Left ventricle myocardium superior (tissue), 1 donor: ENCODE measurements at regions not wholly inside any gene's neighbourhood (a gene's known extent, or its start where the extent isn't known, plus 50 kb on each side); places are given as distances from the start of the nearest gene placed in this dataset.

ENCODE experiments used
- ATAC-seq: fragments of 200-7000 bp; cut with Tn5 transposase; one replicate; pipeline ENCODE4 v1.9.1; 2020; ENCODE audit warnings: mild to moderate bottlenecking, moderate library complexity
- DNase-seq: peaks from one replicate; pipeline ENCODE4 v3.0.0-alpha.2; 2020
- intact Hi-C: fragments of 100-400 bp; cut with micrococcal nuclease; formaldehyde crosslinking; loops from one replicate; pipeline ENCODE4 v1.11.0; 2022
- donor health status: DM: no; HTN: yes; CAD: no; lungs with severe emphysema.

GRCh38 chr11:119550053-119550752 is 127.2 kb upstream of the THY1 start:
- ATAC-seq, result no peak
- no peak for DNase-seq
- intact Hi-C loops, result no loop called here

DNA sequence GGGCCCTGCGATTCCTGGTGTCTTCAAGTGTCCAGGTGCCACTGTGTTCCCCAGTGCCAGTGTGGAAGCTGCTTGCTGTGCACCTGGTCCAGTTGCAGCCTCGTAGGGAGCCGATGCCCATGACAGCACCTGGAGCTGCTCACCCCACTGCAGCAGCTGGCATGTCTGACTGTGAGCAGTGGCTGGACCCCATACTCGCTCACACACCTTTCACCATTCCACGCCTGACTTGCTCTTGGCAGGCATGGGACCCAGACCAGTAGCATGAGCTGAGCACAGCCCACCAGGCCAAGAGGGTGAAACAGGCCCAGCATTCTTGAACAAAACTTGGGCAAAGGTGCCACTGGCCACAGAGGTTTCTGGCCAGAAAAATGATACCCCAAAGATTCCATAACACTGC is 124.5 kb upstream of the THY1 start:
- intact Hi-C loops, result no loop called here
- no peak for ATAC-seq
- DNase-seq, result no peak

DNA sequence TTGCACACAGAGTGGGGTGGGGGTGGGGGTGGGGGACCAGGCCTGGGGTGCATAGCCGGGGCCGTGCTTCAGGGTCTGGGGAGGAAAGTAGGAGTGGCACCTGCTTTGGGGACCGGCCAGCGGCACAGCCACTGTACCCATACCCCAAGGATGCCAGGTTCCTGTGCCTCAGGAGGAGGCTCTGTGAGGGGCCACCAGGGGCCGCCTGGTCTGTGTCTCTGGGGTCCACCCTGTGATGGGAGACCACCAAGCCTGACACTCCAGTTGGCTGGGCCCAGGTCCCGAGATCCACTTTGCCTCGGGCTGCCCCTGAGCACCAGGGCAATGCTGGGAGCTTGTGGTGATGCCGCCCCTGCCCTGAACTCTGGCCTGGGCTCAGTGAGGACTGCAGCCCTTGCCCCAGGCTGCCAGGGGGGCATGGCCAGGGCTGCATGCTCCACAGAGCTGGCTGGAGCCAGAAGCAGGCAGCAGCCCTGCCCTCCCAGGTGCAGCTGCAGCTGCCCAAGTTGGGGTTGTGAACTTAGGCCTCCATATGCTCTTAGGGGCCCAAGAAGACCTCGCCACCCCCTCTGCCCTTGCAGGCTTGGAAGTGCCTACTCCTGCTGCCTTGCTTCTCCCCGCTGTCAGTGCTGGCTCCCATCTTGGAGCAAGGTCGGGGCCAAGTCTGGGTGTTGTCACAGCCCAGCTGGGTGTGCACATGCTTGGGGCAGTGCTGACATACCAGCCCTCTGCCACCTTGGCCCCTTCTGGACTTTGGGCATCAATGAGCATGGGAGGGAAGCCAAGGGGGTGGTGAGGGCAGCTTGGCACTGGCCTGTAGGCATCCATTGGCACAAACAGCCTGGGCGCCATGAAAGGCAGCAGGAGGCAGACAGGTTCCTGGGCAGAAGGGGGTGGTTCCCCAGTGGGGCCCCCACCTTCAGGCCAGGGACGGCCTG is 123.3 kb upstream of the THY1 start:
- DNase-seq (no peak), ATAC-seq (no peak)
- intact Hi-C loops, result no loop called here

- intact Hi-C loops, result no loop called here
- DNase-seq (peak; percentile 7), ATAC-seq (no peak)
Observed at GRCh38 chr11:119540370-119541125, 117.6 kb upstream of the THY1 start.

DNA sequence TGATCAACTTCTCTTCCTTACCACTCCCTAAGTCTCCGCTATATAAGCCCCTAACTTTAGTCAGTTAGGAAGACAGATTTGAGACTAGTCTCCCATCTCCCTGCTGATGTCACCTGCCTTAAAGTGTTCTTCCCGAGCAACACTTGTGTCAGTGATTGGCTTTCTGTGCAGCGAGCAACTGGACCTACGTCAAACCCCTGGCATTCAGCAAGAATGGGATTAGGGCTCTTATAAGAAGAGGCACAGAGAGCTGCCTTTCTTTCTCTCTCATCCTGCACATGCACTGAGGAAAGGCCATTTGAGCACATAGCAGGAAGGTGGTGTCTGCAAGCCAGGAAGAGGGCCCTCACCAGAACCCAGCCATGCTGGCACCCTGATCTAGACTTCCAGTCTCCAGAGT is 116.6 kb upstream of the THY1 start:
- intact Hi-C loops, result no loop called here
- ATAC-seq, result no peak
- DNase-seq, result no peak

- no peak for ATAC-seq
- intact Hi-C loops, result no loop called here
- DNase-seq, result no peak
Observed at GRCh38 chr11:119538753-119539152, 115.8 kb upstream of the THY1 start.

- no peak for ATAC-seq
- no peak for DNase-seq
- intact Hi-C loops, result no loop called here
Observed at GRCh38 chr11:119537306-119538253, 114.6 kb upstream of the THY1 start.

GRCh38 chr11:119536801-119537200 is 113.8 kb upstream of the THY1 start:
- intact Hi-C loops, result no loop called here
- DNase-seq, result no peak
- no peak for ATAC-seq

- peak; percentile 86 for DNase-seq
- ATAC-seq, result peak; percentile 91
- intact Hi-C loops, result no loop called here
Observed at GRCh38 chr11:119533921-119534736, 111.2 kb upstream of the THY1 start.

- intact Hi-C loops, result no loop called here
- no peak for ATAC-seq
- no peak for DNase-seq
Observed at GRCh38 chr11:119533462-119533861, 110.5 kb upstream of the THY1 start.

DNA sequence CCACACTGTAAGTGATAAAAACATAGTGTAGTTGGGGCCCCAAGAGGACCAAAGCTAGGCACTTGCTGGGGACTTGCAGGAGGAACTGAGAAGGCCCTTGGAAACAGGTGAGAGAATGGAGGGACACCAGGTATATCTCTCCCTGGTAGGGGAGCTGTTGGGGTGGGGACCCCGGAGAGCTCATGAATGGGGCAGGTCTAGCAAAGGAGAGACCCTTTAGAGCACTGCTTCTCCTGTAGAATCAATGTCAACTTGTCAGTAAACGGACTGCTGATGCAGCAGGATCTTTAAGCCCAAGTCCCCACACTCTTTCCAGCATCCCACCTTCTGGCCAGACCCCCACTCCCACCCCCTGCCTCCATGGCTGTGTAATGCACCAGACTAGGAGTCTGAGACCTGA is 109.6 kb upstream of the THY1 start:
- no peak for DNase-seq
- intact Hi-C loops, result no loop called here
- ATAC-seq, result no peak

- intact Hi-C loops, result no loop called here
- ATAC-seq, result no peak
- DNase-seq, result no peak
Observed at GRCh38 chr11:119531623-119532022, 108.7 kb upstream of the THY1 start.

DNA sequence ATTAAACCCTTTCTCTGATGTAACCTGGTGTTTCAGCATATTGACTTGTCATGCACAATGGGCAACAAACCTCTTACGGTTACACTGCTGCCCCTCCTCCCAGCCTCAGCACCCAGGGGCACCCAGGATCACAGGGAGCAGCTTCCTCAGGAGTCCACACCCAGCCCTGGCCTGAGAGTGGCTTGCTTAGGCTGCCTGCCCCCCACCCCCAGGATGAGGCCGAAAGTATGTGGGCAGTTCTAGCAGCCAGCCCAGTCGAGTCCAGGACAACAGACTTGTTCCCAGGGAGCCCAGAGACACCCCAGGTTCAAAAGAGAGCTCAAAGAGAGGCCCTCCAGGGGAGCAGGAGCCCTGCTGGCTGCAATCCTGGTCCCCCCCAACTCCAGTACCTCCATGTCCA is 108.1 kb upstream of the THY1 start:
- no peak for ATAC-seq
- no peak for DNase-seq
- intact Hi-C loops, result no loop called here

DNA sequence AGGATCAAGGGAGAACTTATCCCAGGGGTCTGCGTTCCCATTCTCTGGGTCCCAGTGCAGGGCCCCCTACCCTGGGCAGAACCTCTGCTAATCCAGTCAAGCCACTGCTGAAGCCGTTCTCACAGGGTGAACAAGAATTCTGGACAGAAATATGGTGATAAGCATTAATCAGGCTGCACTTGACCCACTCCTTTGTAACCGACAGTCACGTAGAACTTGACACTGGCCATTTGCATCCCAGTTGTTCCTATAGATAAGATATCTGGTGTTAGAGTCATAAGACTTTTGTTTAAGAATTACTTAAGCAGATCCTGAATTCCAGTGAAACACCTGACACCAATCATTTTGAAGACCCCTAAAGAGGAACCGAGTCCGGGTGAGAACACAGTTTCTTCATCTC is 107.5 kb upstream of the THY1 start:
- DNase-seq, result no peak
- intact Hi-C loops, result no loop called here
- ATAC-seq, result no peak

GRCh38 chr11:119529936-119530335 is 107.0 kb upstream of the THY1 start:
- ATAC-seq (no peak), DNase-seq (no peak)
- intact Hi-C loops, result no loop called here

GRCh38 chr11:119529063-119529845 is 106.3 kb upstream of the THY1 start:
- DNase-seq, result no peak
- intact Hi-C loops, result no loop called here
- no peak for ATAC-seq

GRCh38 chr11:119525867-119526196 is 102.9 kb upstream of the THY1 start:
- ATAC-seq (no peak), DNase-seq (no peak)
- intact Hi-C loops, result no loop called here
